Common myeloid progenitor, CD34-positive (primary cell): ENCODE measurements at regions not wholly inside any gene's neighbourhood (a gene's known extent, or its start where the extent isn't known, plus 50 kb on each side); places are given as distances from the start of the nearest gene placed in this dataset.
"Not testable (repeated sequence)": the region's sequence is repeated elsewhere in the genome, so short reads cannot be mapped to it uniquely, and the experiment has no call there.

ENCODE experiments used
- CTCF ChIA-PET: fragments of 350-600 bp; sonication (Branson Sonifier 250); formaldehyde crosslinking; loops from one replicate; lab custom pipeline; 2021; ENCODE audit warnings: antibody characterized with exemption; lab: Charles Lee
- POLR2A ChIA-PET: fragments of 350-600 bp; sonication (Branson Sonifier 250); formaldehyde crosslinking; loops from one replicate; lab custom pipeline; 2021; ENCODE audit warnings: antibody characterized with exemption; lab: Charles Lee
- DNase-seq, 3 donors: peaks; one replicate each; pipeline versions ENCODE4 v3.0.0 to v3.0.0-alpha.2; 2013
- H3K27ac ChIP-seq, 2 experiments: 1 replicate in 1 of 2; 2 replicates in 1 of 2; pipeline ENCODE4 v1.7.0; 2013; ENCODE audit warnings: inconsistent platforms in 2 of 2, low read length in 2 of 2, mild to moderate bottlenecking in 2 of 2, low read depth in 1 of 2, moderate library complexity in 1 of 2; ENCODE audit not compliant: severe bottlenecking in 2 of 2, insufficient read depth in 1 of 2, poor library complexity in 1 of 2
- H3K27me3 ChIP-seq, 5 experiments: replicated peaks in 2 of 5; 1 replicate in 3 of 5; 2 replicates in 2 of 5; pipeline versions ENCODE4 v1.6.1 to v1.7.0; 2013; ENCODE audit warnings: low read length in 4 of 5, mild to moderate bottlenecking in 2 of 5, moderate library complexity in 2 of 5, inconsistent platforms in 1 of 5; ENCODE audit not compliant: insufficient read depth in 5 of 5, control insufficient read depth in 4 of 5
- H3K36me3 ChIP-seq, 4 experiments: 1 replicate in 2 of 4; 2 replicates in 2 of 4; pipeline versions ENCODE4 v1.6.1 to v1.7.0; 2013; ENCODE audit warnings: low read length in 3 of 4, control low read depth in 1 of 4, mild to moderate bottlenecking in 1 of 4; ENCODE audit not compliant: control insufficient read depth in 4 of 4, insufficient read depth in 4 of 4
- H3K4me1 ChIP-seq, 4 experiments: 1 replicate in 3 of 4; 2 replicates in 1 of 4; pipeline versions ENCODE4 v1.6.1 to v1.7.1; 2013; ENCODE audit warnings: low read length in 3 of 4, mild to moderate bottlenecking in 3 of 4, control low read depth in 1 of 4, inconsistent platforms in 1 of 4, moderate library complexity in 1 of 4; ENCODE audit not compliant: control insufficient read depth in 4 of 4, insufficient read depth in 4 of 4; ENCODE audit errors: control extremely low read depth in 1 of 4
- H3K4me3 ChIP-seq, 7 experiments: 1 replicate in 4 of 7; 2 replicates in 3 of 7; pipeline versions ENCODE4 v1.5.1 to v1.7.0; 2013; ENCODE audit warnings: mild to moderate bottlenecking in 7 of 7, low read length in 6 of 7, moderate library complexity in 6 of 7, inconsistent platforms in 2 of 7, low read depth in 2 of 7, control low read depth in 1 of 7; ENCODE audit not compliant: insufficient read depth in 4 of 7, control insufficient read depth in 1 of 7; ENCODE audit errors: extremely low read depth in 1 of 7
- H3K9me3 ChIP-seq, 5 experiments: 1 replicate in 4 of 5; 2 replicates in 1 of 5; pipeline versions ENCODE4 v1.6.1 to v1.7.1; 2013; ENCODE audit warnings: low read length in 4 of 5, mild to moderate bottlenecking in 2 of 5, inconsistent platforms in 1 of 5, low read depth in 1 of 5, moderate library complexity in 1 of 5; ENCODE audit not compliant: control insufficient read depth in 4 of 5, insufficient read depth in 2 of 5; ENCODE audit errors: control extremely low read depth in 1 of 5
- WGBS: methylation state at CpG from one replicate; pipeline ENCODE4 v1.1.5; 2013; ENCODE audit not compliant: insufficient coverage; 5-methylcytosine and 5-hydroxymethylcytosine counted together

- POLR2A ChIA-PET, result no interaction called here
These were observed 62.5 kb upstream of the MRPS9 start for GRCh38 chr2:104975371-104975770.

GRCh38 chr2:104975851-104976250, 62.0 kb upstream of the MRPS9 start:
- Histone ChIP-seq H3K4me3 (no peak overlapping the region), H3K27me3 (no peaks in the 10 kb centered on the region), H3K9me3 (no peaks in the 10 kb centered on the region), H3K27ac (no peak overlapping the region), H3K36me3 (no peaks in the 10 kb centered on the region), H3K4me1 (peaks cover 20 to 30% (median 25%) of the 10 kb centered on the region in 4 experiments)
- WGBS, result 20% methylated on average over 2 of the region's 3 CpGs
- POLR2A ChIA-PET, result no interaction called here
- CTCF ChIA-PET, result interaction anchor here (0.5 to 1.4 kb wide), 6 partner anchors 11 to 126 kb away, joined by 3 to 5 read pairs (median 3); partner anchors contain the start of gene MRPS9
- DNase-seq, result peak in 2 of 3 donors; percentile 23 to 51

More at GRCh38 chr2:104975371-104975770, 62.5 kb upstream of the MRPS9 start:
- Histone ChIP-seq H3K9me3 (no peaks in the 10 kb centered on the region), H3K4me1 (peaks cover 20 to 30% (median 25%) of the 10 kb centered on the region in 4 experiments), H3K36me3 (no peaks in the 10 kb centered on the region), H3K27me3 (no peaks in the 10 kb centered on the region), H3K27ac (no peak overlapping the region), H3K4me3 (no peak overlapping the region)
- peak in 2 of 3 donors; percentile 42 to 52 for DNase-seq
- CTCF ChIA-PET, result interaction anchor here (1.4 kb wide), 1 partner anchor 62 kb away, joined by 4 read pairs; the partner anchor contains the start of gene MRPS9
- WGBS, result no CpG with 5 or more reads among the region's 3 CpGs

- ChIA-PET CTCF (interaction anchor here (0.5 to 1.2 kb wide), 4 partner anchors 12 to 126 kb away, joined by 3 to 5 read pairs (median 3); no protein-coding TSS in a partner anchor), POLR2A (no interaction called here)
- Histone ChIP-seq H3K36me3 (no peaks in the 10 kb centered on the region), H3K27me3 (no peaks in the 10 kb centered on the region), H3K27ac (peak overlapping the region in 1 of 2 experiments; percentile 28), H3K9me3 (no peaks in the 10 kb centered on the region), H3K4me3 (peak overlapping the region in 2 of 7 experiments; percentile 14 to 16), H3K4me1 (peaks cover 20 to 30% (median 25%) of the 10 kb centered on the region in 4 experiments)
- 0% methylated on average over 2 of the region's 4 CpGs for WGBS
- peak; percentile 85 to 97 (median 93) for DNase-seq
These were observed 61.2 kb upstream of the MRPS9 start for GRCh38 chr2:104976603-104977120.

GRCh38 chr2:104977958-104978357, 59.9 kb upstream of the MRPS9 start:
- Histone ChIP-seq H3K9me3 (no peaks in the 10 kb centered on the region), H3K4me3 (no peak overlapping the region), H3K4me1 (peaks cover 20 to 30% (median 25%) of the 10 kb centered on the region in 4 experiments), H3K27ac (no peak overlapping the region), H3K36me3 (no peaks in the 10 kb centered on the region), H3K27me3 (no peaks in the 10 kb centered on the region)
- ChIA-PET CTCF (no interaction called here), POLR2A (no interaction called here)
- peak in 2 of 3 donors; percentile 15 to 44 for DNase-seq
- whole genome bisulfite sequencing, result no CpG with 5 or more reads among the region's 1 CpG

GRCh38 chr2:104979786-104980185, 58.1 kb upstream of the MRPS9 start:
- H3K9me3 ChIP-seq, H3K27ac ChIP-seq, H3K4me3 ChIP-seq, H3K27me3 ChIP-seq, DNase-seq, CTCF ChIA-PET, POLR2A ChIA-PET, H3K36me3 ChIP-seq: not testable (repeated sequence)
- WGBS, result 95% methylated on average over 5 of the region's 6 CpGs
- peaks cover 20 to 30% (median 25%) of the 10 kb centered on the region in 4 experiments for H3K4me1 ChIP-seq

- no peak overlapping the region for H3K27ac ChIP-seq
- no peaks in the 10 kb centered on the region for H3K9me3 ChIP-seq
- H3K27me3 ChIP-seq, result no peaks in the 10 kb centered on the region
- ChIA-PET CTCF (interaction anchor here (1.0 kb wide), 1 partner anchor 9 kb away, joined by 3 read pairs; no protein-coding TSS in a partner anchor), POLR2A (no interaction called here)
- WGBS, result 98% methylated on average over 5 of the region's 7 CpGs
- DNase-seq, result no peak
- peaks cover 10 to 11% (median 10%) of the 10 kb centered on the region in 4 experiments for H3K4me1 ChIP-seq
- H3K4me3 ChIP-seq, result no peak overlapping the region
- H3K36me3 ChIP-seq, result no peaks in the 10 kb centered on the region
These were observed 55.8 kb upstream of the MRPS9 start for GRCh38 chr2:104982111-104982510.
